ENCODE measurements at regions not wholly inside any gene's neighbourhood (a gene's known extent, or its start where the extent isn't known, plus 50 kb on each side); places are given as distances from the start of the nearest gene placed in this dataset.

DNA sequence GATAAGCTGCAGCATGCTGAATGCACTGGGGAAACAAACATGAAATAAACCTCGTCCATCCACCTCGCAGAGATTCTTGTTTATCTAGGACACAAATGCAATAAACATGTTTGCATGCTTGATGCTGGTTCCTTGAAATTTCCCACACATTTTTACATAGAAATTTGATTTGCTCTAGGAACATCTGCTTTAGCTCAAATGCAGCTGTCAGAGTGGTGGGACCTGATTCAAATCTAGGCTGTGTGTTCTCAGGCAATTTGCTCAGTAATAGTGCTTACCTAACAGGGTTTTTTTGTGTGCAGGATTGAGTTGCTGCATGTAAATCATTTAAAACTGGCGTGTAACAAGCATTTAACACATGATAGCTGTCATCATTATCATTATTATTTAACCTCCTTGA is 293.1 kb downstream of the QDPR start:
- Histone ChIP-seq H3K4me3 (ENCODE audit: low read length) (no peak overlapping the region), H3K79me2 (ENCODE audit: control insufficient read depth, low read length) (no peaks in the 10 kb centered on the region), H3K9me3 (ENCODE audit: control insufficient read depth, insufficient read depth, low read length) (no peaks in the 10 kb centered on the region), H4K20me1 (ENCODE audit: control insufficient read depth, insufficient read depth, low read depth, low read length) (no peaks in the 10 kb centered on the region), H3K4me2 (ENCODE audit: low read length) (no peak overlapping the region), H3K27ac (ENCODE audit: low read depth, low read length) (no peak overlapping the region), H3K4me1 (ENCODE audit: control insufficient read depth, low read length) (no peaks in the 10 kb centered on the region), H3K9me2 (replicated peaks; ENCODE audit: control insufficient read depth, low read length) (no peaks in the 10 kb centered on the region), H3F3A (ENCODE audit: control insufficient read depth, insufficient read depth) (no peaks in the 10 kb centered on the region), H3K36me3 (ENCODE audit: control insufficient read depth, low read length) (no peaks in the 10 kb centered on the region), H3K27me3 (ENCODE audit: control insufficient read depth, low read length) (no peaks in the 10 kb centered on the region)
- TF ChIP-seq, protein P1, sequence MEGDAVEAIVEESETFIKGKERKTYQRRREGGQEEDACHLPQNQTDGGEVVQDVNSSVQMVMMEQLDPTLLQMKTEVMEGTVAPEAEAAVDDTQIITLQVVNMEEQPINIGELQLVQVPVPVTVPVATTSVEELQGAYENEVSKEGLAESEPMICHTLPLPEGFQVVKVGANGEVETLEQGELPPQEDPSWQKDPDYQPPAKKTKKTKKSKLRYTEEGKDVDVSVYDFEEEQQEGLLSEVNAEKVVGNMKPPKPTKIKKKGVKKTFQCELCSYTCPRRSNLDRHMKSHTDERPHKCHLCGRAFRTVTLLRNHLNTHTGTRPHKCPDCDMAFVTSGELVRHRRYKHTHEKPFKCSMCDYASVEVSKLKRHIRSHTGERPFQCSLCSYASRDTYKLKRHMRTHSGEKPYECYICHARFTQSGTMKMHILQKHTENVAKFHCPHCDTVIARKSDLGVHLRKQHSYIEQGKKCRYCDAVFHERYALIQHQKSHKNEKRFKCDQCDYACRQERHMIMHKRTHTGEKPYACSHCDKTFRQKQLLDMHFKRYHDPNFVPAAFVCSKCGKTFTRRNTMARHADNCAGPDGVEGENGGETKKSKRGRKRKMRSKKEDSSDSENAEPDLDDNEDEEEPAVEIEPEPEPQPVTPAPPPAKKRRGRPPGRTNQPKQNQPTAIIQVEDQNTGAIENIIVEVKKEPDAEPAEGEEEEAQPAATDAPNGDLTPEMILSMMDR (IDR thresholded peaks at IDR 0.05; ENCODE audit: low read depth, low read length, poor library complexity, severe bottlenecking): no peak

DNA sequence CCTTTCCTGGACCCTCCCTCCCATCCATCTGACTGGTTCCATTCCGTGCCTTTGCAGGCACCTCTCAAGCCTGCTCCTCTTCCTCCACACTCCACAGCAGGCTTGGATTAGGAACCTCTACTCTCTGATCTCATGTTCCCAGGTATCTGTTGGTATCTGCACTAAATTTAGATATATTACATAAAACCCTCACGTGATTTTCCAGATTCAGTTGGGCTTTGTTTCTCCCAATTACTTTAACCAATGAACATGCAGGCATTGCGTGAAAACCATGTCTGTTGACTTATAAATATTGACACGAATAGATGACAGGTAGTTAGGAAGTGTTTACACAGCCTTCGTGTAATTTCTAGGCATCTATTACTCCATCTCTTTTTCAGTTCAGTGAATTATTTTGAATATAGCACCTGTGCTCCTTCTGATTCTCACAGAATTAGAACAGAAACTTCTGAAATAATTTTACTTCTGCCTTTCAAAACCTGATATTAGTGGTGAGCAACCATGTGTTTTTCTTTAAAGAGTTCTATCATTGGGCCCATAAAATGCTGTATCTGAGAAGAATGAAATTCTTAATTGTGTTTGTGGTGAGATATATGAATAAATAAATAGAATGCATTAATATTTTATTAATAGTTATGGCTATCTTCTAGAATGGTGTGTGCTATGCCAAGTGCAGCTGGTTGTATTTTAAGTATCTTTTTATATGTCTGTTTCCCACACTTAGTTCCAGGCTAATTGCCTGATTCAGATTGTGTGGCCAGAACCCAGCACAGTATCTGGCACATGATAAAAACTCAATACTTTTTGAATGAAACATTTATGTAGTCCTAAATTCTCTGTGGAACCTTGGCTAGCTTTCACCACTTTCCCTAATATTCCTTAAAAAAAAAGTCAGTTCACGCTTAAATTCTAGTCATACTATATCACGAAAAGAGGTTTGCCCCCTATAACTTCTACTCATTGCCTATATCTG is 304.8 kb downstream of the QDPR start:
- Histone ChIP-seq H3K4me3 (ENCODE audit: low read length) (no peak overlapping the region), H3K4me2 (ENCODE audit: low read length) (no peak overlapping the region), H3K79me2 (ENCODE audit: control insufficient read depth, low read length) (no peaks in the 10 kb centered on the region), H4K20me1 (ENCODE audit: control insufficient read depth, insufficient read depth, low read depth, low read length) (no peaks in the 10 kb centered on the region), H3K27me3 (ENCODE audit: control insufficient read depth, low read length) (no peaks in the 10 kb centered on the region), H3F3A (ENCODE audit: control insufficient read depth, insufficient read depth) (no peaks in the 10 kb centered on the region), H3K36me3 (ENCODE audit: control insufficient read depth, low read length) (no peaks in the 10 kb centered on the region), H3K9me2 (replicated peaks; ENCODE audit: control insufficient read depth, low read length) (no peaks in the 10 kb centered on the region), H3K27ac (ENCODE audit: low read depth, low read length) (no peak overlapping the region), H3K4me1 (ENCODE audit: control insufficient read depth, low read length) (no peaks in the 10 kb centered on the region), H3K9me3 (ENCODE audit: control insufficient read depth, insufficient read depth, low read length) (no peaks in the 10 kb centered on the region)
- TF ChIP-seq, protein P1 (IDR thresholded peaks at IDR 0.05; ENCODE audit: low read depth, low read length, poor library complexity, severe bottlenecking): no peak
- TF ChIP-seq EZH2phosphoT487 (IDR thresholded peaks at IDR 0.05; ENCODE audit: borderline replicate concordance, low read length): no peak

DNA sequence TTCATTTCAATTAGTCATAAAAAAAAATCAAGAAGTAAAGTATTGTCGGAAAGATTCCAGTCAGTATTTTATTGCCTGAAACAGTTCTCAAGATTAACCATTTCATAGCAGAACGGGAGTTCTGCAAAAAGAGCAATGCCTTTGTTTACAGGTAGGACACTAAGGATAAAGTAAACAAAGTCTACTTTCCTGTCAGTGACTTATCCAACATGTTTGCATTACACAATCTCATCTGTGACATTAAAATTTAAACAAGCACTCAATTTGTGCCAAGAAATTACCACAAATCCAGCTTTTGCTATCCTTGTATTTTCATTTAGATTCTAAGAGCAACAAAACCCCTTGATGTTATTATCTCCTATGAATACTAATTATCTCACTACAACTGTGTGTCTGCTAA is 306.5 kb upstream of the LDB2 start:
- Histone ChIP-seq H3K79me2 (ENCODE audit: control insufficient read depth, low read length) (no peaks in the 10 kb centered on the region), H3K9me2 (replicated peaks; ENCODE audit: control insufficient read depth, low read length) (no peaks in the 10 kb centered on the region), H3K4me1 (ENCODE audit: control insufficient read depth, low read length) (no peaks in the 10 kb centered on the region), H4K20me1 (ENCODE audit: control insufficient read depth, insufficient read depth, low read depth, low read length) (no peaks in the 10 kb centered on the region), H3K36me3 (ENCODE audit: control insufficient read depth, low read length) (no peaks in the 10 kb centered on the region), H3K4me3 (ENCODE audit: low read length) (no peak overlapping the region), H3K27me3 (ENCODE audit: control insufficient read depth, low read length) (no peaks in the 10 kb centered on the region), H3F3A (ENCODE audit: control insufficient read depth, insufficient read depth) (no peaks in the 10 kb centered on the region), H3K9me3 (ENCODE audit: control insufficient read depth, insufficient read depth, low read length) (no peaks in the 10 kb centered on the region), H3K4me2 (ENCODE audit: low read length) (no peak overlapping the region), H3K27ac (ENCODE audit: low read depth, low read length) (no peak overlapping the region)
- TF ChIP-seq EZH2phosphoT487 (IDR thresholded peaks at IDR 0.05; ENCODE audit: borderline replicate concordance, low read length): no peak

DNA sequence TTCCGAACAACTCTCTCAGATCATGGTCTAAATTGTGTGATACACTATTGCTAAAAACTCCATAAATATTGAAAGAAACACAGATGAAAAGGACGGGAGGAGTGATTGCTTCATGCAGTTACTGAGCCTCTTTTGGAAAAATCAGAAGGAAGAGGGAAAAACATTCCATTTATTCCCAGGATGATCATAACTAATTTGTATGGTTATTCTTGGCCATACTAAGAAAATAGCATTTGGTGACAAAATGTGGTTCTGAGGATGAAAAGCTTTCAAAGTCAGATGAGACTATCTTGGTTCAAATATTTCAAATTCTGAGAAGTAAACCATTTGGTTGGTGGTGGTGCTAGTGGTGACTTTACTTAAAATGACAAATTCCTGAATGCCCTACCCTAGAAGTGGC is 305.4 kb upstream of the LDB2 start:
- H3K4me2 ChIP-seq (ENCODE audit: low read length): no peak overlapping the region
- H3K9me3 ChIP-seq (ENCODE audit: control insufficient read depth, insufficient read depth, low read length): no peaks in the 10 kb centered on the region
- H3K9me2 ChIP-seq (replicated peaks; ENCODE audit: control insufficient read depth, low read length): no peaks in the 10 kb centered on the region
- H4K20me1 ChIP-seq (ENCODE audit: control insufficient read depth, insufficient read depth, low read depth, low read length): no peaks in the 10 kb centered on the region
- no peaks in the 10 kb centered on the region for H3K36me3 ChIP-seq (ENCODE audit: control insufficient read depth, low read length)
- no peak overlapping the region for H3K4me3 ChIP-seq (ENCODE audit: low read length)
- H3K27me3 ChIP-seq (ENCODE audit: control insufficient read depth, low read length): no peaks in the 10 kb centered on the region
- no peak overlapping the region for H3K27ac ChIP-seq (ENCODE audit: low read depth, low read length)
- TF ChIP-seq, protein P1 (IDR thresholded peaks at IDR 0.05; ENCODE audit: low read depth, low read length, poor library complexity, severe bottlenecking): no peak
- no peaks in the 10 kb centered on the region for H3K79me2 ChIP-seq (ENCODE audit: control insufficient read depth, low read length)
- H3F3A ChIP-seq (ENCODE audit: control insufficient read depth, insufficient read depth): no peaks in the 10 kb centered on the region
- no peaks in the 10 kb centered on the region for H3K4me1 ChIP-seq (ENCODE audit: control insufficient read depth, low read length)

Measured in DOHH2 (cell line).